H1 (cell line): ENCODE measurements at regions not wholly inside any gene's neighbourhood (a gene's known extent, or its start where the extent isn't known, plus 50 kb on each side); places are given as distances from the start of the nearest gene placed in this dataset.

Source experiments
- CTCF ChIA-PET: fragments of 300-600 bp; sonication (Branson Sonifier 250); formaldehyde crosslinking; loops from one replicate; lab custom pipeline; 2021; ENCODE audit not compliant: partially characterized antibody; lab: Charles Lee
- POLR2A ChIA-PET: fragments of 300-600 bp; sonication (Branson Sonifier 250); formaldehyde crosslinking; loops from one replicate; lab custom pipeline; 2021; ENCODE audit warnings: inconsistent platforms; ENCODE audit not compliant: partially characterized antibody; lab: Charles Lee
- DNase-seq, 2 experiments: peaks; one replicate each; pipeline versions ENCODE4 v3.0.0 to v3.0.0-alpha.2; 2010 to 2022; ENCODE audit warnings: low spot score in 2 of 2, low read depth in 1 of 2, mixed read lengths in 1 of 2
- FAIRE-seq: peaks from 2 replicates; lab custom pipeline; 2011; peaks lifted over from hg19 to GRCh38; lab: Jason Lieb, UNC
- H2AFZ ChIP-seq: 2 replicates; pipeline ENCODE4 v1.8.1; 2012; ENCODE audit warnings: low read length, inconsistent platforms
- H2AK5ac ChIP-seq: 2 replicates; pipeline ENCODE4 v1.6.1; 2013; ENCODE audit warnings: low read depth, low read length
- H2BK120ac ChIP-seq: replicated peaks from 2 replicates; pipeline ENCODE3; 2013; ENCODE audit warnings: low read depth, low read length, inconsistent platforms
- H2BK12ac ChIP-seq: 2 replicates; pipeline ENCODE4 v1.6.1; 2013; ENCODE audit warnings: low read depth, low read length
- H2BK15ac ChIP-seq: 2 replicates; pipeline ENCODE4 v1.6.1; 2013; ENCODE audit warnings: low read length
- H2BK20ac ChIP-seq: 2 replicates; pipeline ENCODE4 v1.6.1; 2013; ENCODE audit warnings: low read length
- H2BK5ac ChIP-seq: 2 replicates; pipeline ENCODE4 v1.6.1; 2013; ENCODE audit warnings: low read depth, low read length
- H3K14ac ChIP-seq: 2 replicates; pipeline ENCODE4 v1.6.1; 2013; ENCODE audit warnings: inconsistent platforms; ENCODE audit not compliant: insufficient read length
- H3K18ac ChIP-seq: 2 replicates; pipeline ENCODE4 v1.6.1; 2013; ENCODE audit warnings: low read length; ENCODE audit errors: extremely low read depth
- H3K23ac ChIP-seq: 2 replicates; pipeline ENCODE4 v1.6.1; 2013; ENCODE audit warnings: inconsistent platforms; ENCODE audit not compliant: insufficient read length
- H3K23me2 ChIP-seq: 2 replicates; pipeline ENCODE4 v1.6.1; 2013; ENCODE audit warnings: low read depth, low read length
- H3K27ac ChIP-seq: 2 replicates; pipeline ENCODE4 v1.6.1; 2011; ENCODE audit warnings: low read depth, low read length, inconsistent platforms
- H3K27me3 ChIP-seq, 4 experiments: replicated peaks in 1 of 4; 1 replicate in 1 of 4; 2 replicates in 3 of 4; pipeline versions ENCODE4 v1.6.1 to v1.8.1; 2011 to 2013; ENCODE audit warnings: low read length in 3 of 4, mild to moderate bottlenecking in 3 of 4, inconsistent platforms in 2 of 4, mixed read lengths in 2 of 4, moderate library complexity in 1 of 4; ENCODE audit not compliant: control insufficient read depth in 3 of 4, insufficient read depth in 3 of 4; ENCODE audit errors: extremely low read depth in 1 of 4
- H3K36me3 ChIP-seq, 4 experiments: 2 replicates each; pipeline versions ENCODE4 v1.6.1 to v1.8.1; 2011 to 2013; ENCODE audit warnings: mild to moderate bottlenecking in 4 of 4, low read length in 3 of 4, moderate library complexity in 2 of 4, control low read depth in 1 of 4, inconsistent platforms in 1 of 4; ENCODE audit not compliant: insufficient read depth in 4 of 4, control insufficient read depth in 2 of 4
- H3K4ac ChIP-seq: replicated peaks from 2 replicates; pipeline ENCODE3; 2013; ENCODE audit warnings: low read length, low read depth, mixed read lengths, inconsistent platforms; ENCODE audit not compliant: insufficient read length
- H3K4me1 ChIP-seq, 4 experiments: replicated peaks in 1 of 4; 1 replicate in 1 of 4; 2 replicates in 3 of 4; pipeline versions ENCODE4 v1.6.1 to v1.8.1; 2011 to 2013; ENCODE audit warnings: low read length in 3 of 4, inconsistent platforms in 2 of 4, mixed read lengths in 1 of 4; ENCODE audit not compliant: insufficient read depth in 4 of 4, control insufficient read depth in 3 of 4
- H3K4me2 ChIP-seq, 2 experiments: 2 replicates each; pipeline versions ENCODE4 v1.6.1 to v1.8.1; 2011 to 2013; ENCODE audit warnings: low read depth in 2 of 2, low read length in 2 of 2, control low read depth in 1 of 2, inconsistent platforms in 1 of 2, mild to moderate bottlenecking in 1 of 2; ENCODE audit not compliant: insufficient read depth in 1 of 2
- H3K4me3 ChIP-seq, 4 experiments: fragments of 200-600, 300-600 bp in 1 of 4; sonication (generic), shearing (Covaris generic), sonication (Bioruptor Twin) in 1 of 4; 2 replicates each; pipeline versions ENCODE4 v1.5.1 to v1.8.1; 2011 to 2016; ENCODE audit warnings: low read length in 4 of 4, low read depth in 3 of 4, control low read depth in 2 of 4, inconsistent platforms in 2 of 4, mild to moderate bottlenecking in 2 of 4, mixed read lengths in 1 of 4, moderate library complexity in 1 of 4; ENCODE audit not compliant: insufficient read depth in 2 of 4; ENCODE audit errors: extremely low read depth in 1 of 4
- H3K56ac ChIP-seq: replicated peaks from 2 replicates; pipeline ENCODE3; 2013; ENCODE audit warnings: low read depth, mild to moderate bottlenecking, mixed read lengths, low read length, inconsistent platforms; ENCODE audit not compliant: insufficient read length
- H3K79me1 ChIP-seq: 2 replicates; pipeline ENCODE4 v1.6.1; 2013; ENCODE audit warnings: low read depth, low read length, control low read depth
- H3K79me2 ChIP-seq, 2 experiments: 2 replicates each; pipeline versions ENCODE4 v1.6.1 to v1.8.1; 2012 to 2013; ENCODE audit warnings: low read length in 2 of 2, mild to moderate bottlenecking in 2 of 2, inconsistent platforms in 1 of 2; ENCODE audit not compliant: insufficient read depth in 2 of 2, control insufficient read depth in 1 of 2
- H3K9ac ChIP-seq, 4 experiments: replicated peaks in 1 of 4; 1 replicate in 1 of 4; 2 replicates in 3 of 4; pipeline versions ENCODE4 v1.6.1 to v1.8.1; 2011 to 2013; ENCODE audit warnings: low read depth in 3 of 4, low read length in 3 of 4, control low read depth in 2 of 4, mild to moderate bottlenecking in 2 of 4, moderate library complexity in 2 of 4, inconsistent platforms in 1 of 4; ENCODE audit errors: extremely low read depth in 1 of 4
- H3K9me3 ChIP-seq, 2 experiments: 2 replicates each; pipeline versions ENCODE4 v1.6.1 to v1.8.1; 2012 to 2013; ENCODE audit warnings: mild to moderate bottlenecking in 2 of 2, moderate library complexity in 2 of 2, control low read depth in 1 of 2, inconsistent platforms in 1 of 2, low read depth in 1 of 2, low read length in 1 of 2, mixed read lengths in 1 of 2; ENCODE audit not compliant: insufficient read depth in 2 of 2
- H4K20me1 ChIP-seq, 2 experiments: replicated peaks in 1 of 2; 2 replicates each; pipeline versions ENCODE3 to v1.8.1; 2011 to 2013; ENCODE audit warnings: inconsistent platforms in 2 of 2, low read length in 2 of 2, mild to moderate bottlenecking in 1 of 2; ENCODE audit not compliant: insufficient read depth in 2 of 2, control insufficient read depth in 1 of 2
- H4K5ac ChIP-seq: 2 replicates; pipeline ENCODE4 v1.6.1; 2013; ENCODE audit warnings: low read length, low read depth, mixed read lengths, inconsistent platforms; ENCODE audit not compliant: insufficient read length
- H4K8ac ChIP-seq: 2 replicates; pipeline ENCODE4 v1.8.0; 2013; ENCODE audit warnings: mild to moderate bottlenecking, moderate library complexity, low read length, inconsistent platforms; ENCODE audit not compliant: insufficient read depth; ENCODE audit errors: extremely low read depth
- H4K91ac ChIP-seq: replicated peaks from 2 replicates; pipeline ENCODE3; 2013; ENCODE audit warnings: low read length, mixed read lengths, inconsistent platforms; ENCODE audit not compliant: insufficient read length
- ATF3 ChIP-seq: IDR thresholded peaks from 2 replicates; pipeline ENCODE4 v1.6.1; 2011; ENCODE audit warnings: low read depth, mild to moderate bottlenecking, low read length; ENCODE audit not compliant: insufficient read depth
- BRCA1 ChIP-seq: IDR thresholded peaks from 2 replicates; pipeline ENCODE4 v1.6.1; 2012; ENCODE audit warnings: low read depth, low read length, improper control_type of control experiment
- CBX8 ChIP-seq: fragments of 300-800, 300-1000 bp; sonication (generic); IDR thresholded peaks from 2 replicates; pipeline ENCODE4 v1.7.1; 2016; ENCODE audit warnings: low read depth, low read length, borderline replicate concordance
- CHD1 ChIP-seq: IDR thresholded peaks from 2 replicates; pipeline ENCODE4 v1.6.1; 2012; ENCODE audit warnings: low read depth, low read length, improper control_type of control experiment
- CHD2 ChIP-seq: IDR thresholded peaks from 2 replicates; pipeline ENCODE4 v1.6.1; 2012; ENCODE audit warnings: low read length, improper control_type of control experiment
- KDM1A ChIP-seq: fragments of 200-600, 300-600 bp; sonication (generic); IDR thresholded peaks from 2 replicates; pipeline ENCODE4 v1.7.1; 2016; ENCODE audit warnings: mild to moderate bottlenecking, low read length, borderline replicate concordance
- PHF8 ChIP-seq: fragments of 200-600 bp; sonication (generic); conservative IDR thresholded peaks from 2 replicates; pipeline ENCODE4 v1.7.1; 2012; ENCODE audit warnings: low read depth, mild to moderate bottlenecking, inconsistent platforms, low read length, moderate library complexity
- POLR2AphosphoS5 ChIP-seq: IDR thresholded peaks from 2 replicates; pipeline ENCODE4 v1.6.1; 2011; ENCODE audit warnings: low read depth, low read length
- RAD21 ChIP-seq, 2 experiments: IDR thresholded peaks in 1 of 2; conservative IDR thresholded peaks in 1 of 2; 2 replicates each; pipeline ENCODE4 v1.6.1; 2011; ENCODE audit warnings: low read depth in 2 of 2, low read length in 2 of 2, improper control_type of control experiment in 1 of 2, inconsistent platforms in 1 of 2, mild to moderate bottlenecking in 1 of 2, moderate library complexity in 1 of 2
- TAF1 ChIP-seq: IDR thresholded peaks from 2 replicates; pipeline ENCODE4 v1.6.1; 2011; ENCODE audit warnings: mild to moderate bottlenecking, low read depth, low read length
- TCF12 ChIP-seq: IDR thresholded peaks from 2 replicates; pipeline ENCODE4 v1.6.1; 2011; ENCODE audit warnings: low read depth, mild to moderate bottlenecking, low read length
- WGBS, 2 experiments: shearing (Covaris generic) in 1 of 2; methylation state at CpG; one replicate each; pipeline versions ENCODE4 v1.1.6 to v1.1.7; 2013 to 2015; ENCODE audit warnings: low lambda C conversion rate in 2 of 2, mixed read lengths in 2 of 2, inconsistent platforms in 1 of 2, low coverage in 1 of 2, missing lambda C conversion rate in 1 of 2; ENCODE audit not compliant: insufficient replicate concordance in 2 of 2, insufficient coverage in 1 of 2, insufficient read length in 1 of 2; ENCODE audit errors: extremely low coverage in 1 of 2, missing lambda C conversion rate in 1 of 2; 5-methylcytosine and 5-hydroxymethylcytosine counted together
- TF ChIP-seq, protein P1 (sequence below): IDR thresholded peaks from 2 replicates; pipeline ENCODE4 v1.6.1; 2011; ENCODE audit warnings: low read length, improper control_type of control experiment

DNA sequence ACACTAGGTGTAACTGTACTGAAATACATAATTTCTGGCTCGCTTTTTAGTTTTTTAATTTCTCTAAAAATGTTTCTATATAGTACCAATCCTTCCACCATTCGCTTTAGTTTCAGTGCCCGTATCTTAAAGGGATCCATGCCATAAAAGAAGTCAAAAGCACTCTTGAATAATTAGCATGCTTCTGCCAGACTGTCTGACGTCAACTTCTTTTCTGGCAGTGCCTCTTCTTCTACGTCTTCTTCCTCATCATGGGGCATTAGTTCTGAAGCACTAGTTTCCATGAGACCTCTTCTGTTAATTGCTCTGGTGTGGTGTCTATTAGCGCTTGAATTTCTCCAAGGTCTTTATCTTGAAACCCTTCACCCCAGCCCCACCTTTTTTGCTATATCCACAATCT lies 93.8 kb upstream of the DOCK9 start (continued):
- TF ChIP-seq CHD1, result no peak

DNA sequence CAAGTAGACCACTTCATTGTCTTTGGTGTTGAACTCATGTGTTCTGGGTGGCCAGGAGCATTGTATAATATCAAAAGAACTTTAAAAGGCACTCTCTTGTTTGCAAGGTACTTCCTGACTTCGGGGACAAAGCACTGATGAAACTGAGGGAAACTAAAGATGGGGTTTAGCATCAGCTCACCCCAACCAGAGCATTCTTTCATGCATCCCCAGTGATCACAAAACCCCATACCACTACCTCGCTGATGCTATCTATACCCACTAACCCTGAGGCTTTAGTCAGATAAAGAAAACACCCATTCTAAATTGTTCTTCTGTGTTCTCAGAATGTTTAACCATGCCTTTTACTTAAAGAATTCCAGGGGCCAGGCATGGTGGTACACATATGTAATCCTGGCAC lies 94.5 kb upstream of the DOCK9 start:
- no peak overlapping the region for H2BK12ac ChIP-seq
- no peak overlapping the region for H3K27ac ChIP-seq
- no peak overlapping the region for H3K9ac ChIP-seq
- no peak overlapping the region for H3K23ac ChIP-seq
- no peak overlapping the region for H2BK5ac ChIP-seq
- FAIRE-seq, result no peak
- no peak overlapping the region for H4K5ac ChIP-seq
- H4K20me1 ChIP-seq, result no peaks in the 10 kb centered on the region
- H3K14ac ChIP-seq, result no peak overlapping the region
- H3K4ac ChIP-seq, result no peak overlapping the region
- no peaks in the 10 kb centered on the region for H3K27me3 ChIP-seq
- H3K56ac ChIP-seq, result no peak overlapping the region
- H4K8ac ChIP-seq, result no peak overlapping the region
- no peak overlapping the region for H2BK120ac ChIP-seq
- no peak overlapping the region for H2BK15ac ChIP-seq
- no peak overlapping the region for H3K4me2 ChIP-seq
- H3K23me2 ChIP-seq, result no peaks in the 10 kb centered on the region
- DNase-seq, result no peak
- H3K18ac ChIP-seq, result no peak overlapping the region
- H3K79me1 ChIP-seq, result no peaks in the 10 kb centered on the region
- H2AK5ac ChIP-seq, result no peak overlapping the region
- H3K4me3 ChIP-seq, result no peak overlapping the region
- no peaks in the 10 kb centered on the region for H3K36me3 ChIP-seq
- H3K79me2 ChIP-seq, result no peaks in the 10 kb centered on the region
- ChIA-PET CTCF (no interaction called here), POLR2A (no interaction called here)
- no peaks in the 10 kb centered on the region for H3K9me3 ChIP-seq
- no peaks in the 10 kb centered on the region for H3K4me1 ChIP-seq
- no peak overlapping the region for H4K91ac ChIP-seq
- no peak overlapping the region for H2AFZ ChIP-seq
- no peak overlapping the region for H2BK20ac ChIP-seq
- 66% methylated on average over 2 of the region's 2 CpGs; no CpG with 5 or more reads in 1 of the 2 experiments for WGBS, 2 experiments
- no peak for TF ChIP-seq CBX8
- no peak for TF ChIP-seq CHD2
- no peak for TF ChIP-seq POLR2AphosphoS5
- no peak for TF ChIP-seq TCF12
- TF ChIP-seq TAF1, result no peak
- TF ChIP-seq PHF8, result no peak
- TF ChIP-seq RAD21 (IDR thresholded peaks at IDR 0.05 in 1 of 2, conservative IDR thresholded peaks at IDR 0.05 in 1 of 2; ENCODE audit: low read depth in 2 of 2, low read length in 2 of 2), result no peak
- no peak for TF ChIP-seq BRCA1
- no peak for TF ChIP-seq ATF3
- TF ChIP-seq, protein P1, sequence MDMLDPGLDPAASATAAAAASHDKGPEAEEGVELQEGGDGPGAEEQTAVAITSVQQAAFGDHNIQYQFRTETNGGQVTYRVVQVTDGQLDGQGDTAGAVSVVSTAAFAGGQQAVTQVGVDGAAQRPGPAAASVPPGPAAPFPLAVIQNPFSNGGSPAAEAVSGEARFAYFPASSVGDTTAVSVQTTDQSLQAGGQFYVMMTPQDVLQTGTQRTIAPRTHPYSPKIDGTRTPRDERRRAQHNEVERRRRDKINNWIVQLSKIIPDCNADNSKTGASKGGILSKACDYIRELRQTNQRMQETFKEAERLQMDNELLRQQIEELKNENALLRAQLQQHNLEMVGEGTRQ, result no peak
- no peak for TF ChIP-seq KDM1A
